ENCODE measurements at regions not wholly inside any gene's neighbourhood (a gene's known extent, or its start where the extent isn't known, plus 50 kb on each side); places are given as distances from the start of the nearest gene placed in this dataset.

DNA sequence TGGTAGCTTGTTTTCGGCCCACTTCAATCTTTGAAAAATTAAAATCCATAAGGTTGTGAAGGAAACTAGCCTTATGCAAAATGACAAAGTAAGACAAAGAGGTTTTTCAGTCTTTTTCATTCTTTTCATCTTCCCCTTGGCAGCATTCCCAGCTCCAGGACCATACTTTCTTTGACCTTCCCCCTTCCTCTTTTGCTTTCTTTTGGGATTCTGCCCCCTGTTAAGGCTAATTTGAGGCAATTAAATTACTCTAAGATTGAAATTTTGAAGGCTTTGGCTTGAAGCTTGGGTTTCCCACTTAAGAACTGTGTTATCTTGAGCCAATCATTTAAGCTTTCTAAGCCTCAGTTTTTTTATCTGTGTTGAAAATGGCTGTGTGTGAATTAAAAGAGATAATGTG, 124.9 kb downstream of the DACT1 start:
- TF ChIP-seq, protein P1, sequence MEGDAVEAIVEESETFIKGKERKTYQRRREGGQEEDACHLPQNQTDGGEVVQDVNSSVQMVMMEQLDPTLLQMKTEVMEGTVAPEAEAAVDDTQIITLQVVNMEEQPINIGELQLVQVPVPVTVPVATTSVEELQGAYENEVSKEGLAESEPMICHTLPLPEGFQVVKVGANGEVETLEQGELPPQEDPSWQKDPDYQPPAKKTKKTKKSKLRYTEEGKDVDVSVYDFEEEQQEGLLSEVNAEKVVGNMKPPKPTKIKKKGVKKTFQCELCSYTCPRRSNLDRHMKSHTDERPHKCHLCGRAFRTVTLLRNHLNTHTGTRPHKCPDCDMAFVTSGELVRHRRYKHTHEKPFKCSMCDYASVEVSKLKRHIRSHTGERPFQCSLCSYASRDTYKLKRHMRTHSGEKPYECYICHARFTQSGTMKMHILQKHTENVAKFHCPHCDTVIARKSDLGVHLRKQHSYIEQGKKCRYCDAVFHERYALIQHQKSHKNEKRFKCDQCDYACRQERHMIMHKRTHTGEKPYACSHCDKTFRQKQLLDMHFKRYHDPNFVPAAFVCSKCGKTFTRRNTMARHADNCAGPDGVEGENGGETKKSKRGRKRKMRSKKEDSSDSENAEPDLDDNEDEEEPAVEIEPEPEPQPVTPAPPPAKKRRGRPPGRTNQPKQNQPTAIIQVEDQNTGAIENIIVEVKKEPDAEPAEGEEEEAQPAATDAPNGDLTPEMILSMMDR (optimal IDR thresholded peaks at IDR 0.05 in 1 of 3, IDR thresholded peaks at IDR 0.05 in 1 of 3, conservative IDR thresholded peaks at IDR 0.05 in 1 of 3; ENCODE audit: extremely low read depth in 1 of 3, insufficient read depth in 2 of 3, low read length in 3 of 3) = no peak
- TF ChIP-seq EZH2 (IDR thresholded peaks at IDR 0.05; ENCODE audit: low read length) = no peak

Data from keratinocyte (primary cell).